ENCODE measurements at regions not wholly inside any gene's neighbourhood (a gene's known extent, or its start where the extent isn't known, plus 50 kb on each side); places are given as distances from the start of the nearest gene placed in this dataset.

GRCh38 chr2:152283392-152283791 lies 51.6 kb upstream of the FMNL2 start:
- TF ChIP-seq CTCF (IDR thresholded peaks at IDR 0.05) (no peak), POLR2AphosphoS5 (IDR thresholded peaks at IDR 0.05) (no peak)
